GM23338 (cell line): ENCODE measurements at regions not wholly inside any gene's neighbourhood (a gene's known extent, or its start where the extent isn't known, plus 50 kb on each side); places are given as distances from the start of the nearest gene placed in this dataset.

ENCODE experiments used
- CTCF ChIP-seq, 2 experiments: fragments of 200-600 bp in 1 of 2; sonication (generic) in 1 of 2; conservative IDR thresholded peaks; 2 replicates each; pipeline versions ENCODE4 v1.5.1 to v1.6.1; 2016 to 2017; ENCODE audit warnings: antibody characterized with exemption in 2 of 2, low read depth in 2 of 2, mild to moderate bottlenecking in 2 of 2, moderate library complexity in 1 of 2
- EZH2 ChIP-seq: fragments of 200-600 bp; sonication (generic); IDR thresholded peaks from one replicate; pipeline ENCODE4 v1.8.0; 2017; ENCODE audit warnings: antibody characterized with exemption, mild to moderate bottlenecking, low read depth; ENCODE audit not compliant: unreplicated experiment
- POLR2AphosphoS5 ChIP-seq: IDR thresholded peaks from 2 replicates; pipeline ENCODE4 v1.6.1; 2016; ENCODE audit warnings: antibody characterized with exemption, low read depth

GRCh38 chr3:56971816-56972215 is 88.6 kb upstream of the SPATA12 start:
- TF ChIP-seq CTCF (conservative IDR thresholded peaks at IDR 0.05; ENCODE audit: low read depth in 2 of 2) = no peak
- no peak for TF ChIP-seq EZH2
- no peak for TF ChIP-seq POLR2AphosphoS5
